ENCODE measurements at regions not wholly inside any gene's neighbourhood (a gene's known extent, or its start where the extent isn't known, plus 50 kb on each side); places are given as distances from the start of the nearest gene placed in this dataset.
A peak's percentile ranks its signal among the peaks of the same experiment; 100 is the strongest.
"Not testable (repeated sequence)": the region's sequence is repeated elsewhere in the genome, so short reads cannot be mapped to it uniquely, and the experiment has no call there.

GRCh38 chr7:32680259-32681173 lies 185.2 kb downstream of the AVL9 start:
- DNase-seq = peak; percentile 63

- DNase-seq = no peak
Measured at GRCh38 chr7:32679192-32679591, 183.9 kb downstream of the AVL9 start.

GRCh38 chr7:32677593-32677992 lies 182.3 kb downstream of the AVL9 start:
- DNase-seq = no peak

GRCh38 chr7:32676249-32676941 lies 181.1 kb downstream of the AVL9 start:
- no peak for DNase-seq

- no peak for DNase-seq
Measured at GRCh38 chr7:32673275-32673983, 178.1 kb downstream of the AVL9 start.

GRCh38 chr7:32670110-32671025 lies 175.1 kb downstream of the AVL9 start:
- peak; percentile 43 for DNase-seq

GRCh38 chr7:32669173-32669870 lies 174.0 kb downstream of the AVL9 start:
- peak; percentile 79 for DNase-seq

- peak; percentile 52 for DNase-seq
Measured at GRCh38 chr7:32668387-32669097, 173.3 kb downstream of the AVL9 start.

GRCh38 chr7:32667586-32667985 lies 172.3 kb downstream of the AVL9 start:
- DNase-seq = not testable (repeated sequence)

- DNase-seq = not testable (repeated sequence)
Measured at GRCh38 chr7:32663805-32664211, 168.5 kb downstream of the AVL9 start.

- not testable (repeated sequence) for DNase-seq
Measured at GRCh38 chr7:32662509-32662908, 167.2 kb downstream of the AVL9 start.

- no peak for DNase-seq
Measured at GRCh38 chr7:32661929-32662328, 166.6 kb downstream of the AVL9 start.

- no peak for DNase-seq
Measured at GRCh38 chr7:32661501-32661900, 166.2 kb downstream of the AVL9 start.

GRCh38 chr7:32660936-32661335 lies 165.6 kb downstream of the AVL9 start:
- no peak for DNase-seq

- no peak for DNase-seq
Measured at GRCh38 chr7:32659853-32660252, 164.6 kb downstream of the AVL9 start.

GRCh38 chr7:32658467-32658869 lies 163.2 kb downstream of the AVL9 start:
- DNase-seq = no peak

- no peak for DNase-seq
Measured at GRCh38 chr7:32658034-32658433, 162.7 kb downstream of the AVL9 start.

- DNase-seq = not testable (repeated sequence)
Measured at GRCh38 chr7:32654549-32654948, 159.3 kb downstream of the AVL9 start.

- not testable (repeated sequence) for DNase-seq
Measured at GRCh38 chr7:32650356-32650755, 155.1 kb downstream of the AVL9 start.

GRCh38 chr7:32648408-32649156 lies 153.3 kb downstream of the AVL9 start:
- no peak for DNase-seq
